Common myeloid progenitor, CD34-positive (primary cell): ENCODE measurements at regions not wholly inside any gene's neighbourhood (a gene's known extent, or its start where the extent isn't known, plus 50 kb on each side); places are given as distances from the start of the nearest gene placed in this dataset.

Experiments
- CTCF ChIA-PET: fragments of 350-600 bp; sonication (Branson Sonifier 250); formaldehyde crosslinking; loops from one replicate; lab custom pipeline; 2021; ENCODE audit warnings: antibody characterized with exemption; lab: Charles Lee
- POLR2A ChIA-PET: fragments of 350-600 bp; sonication (Branson Sonifier 250); formaldehyde crosslinking; loops from one replicate; lab custom pipeline; 2021; ENCODE audit warnings: antibody characterized with exemption; lab: Charles Lee
- DNase-seq, 3 donors: peaks; one replicate each; pipeline versions ENCODE4 v3.0.0 to v3.0.0-alpha.2; 2013
- H3K27ac ChIP-seq, 2 experiments: 1 replicate in 1 of 2; 2 replicates in 1 of 2; pipeline ENCODE4 v1.7.0; 2013; ENCODE audit warnings: inconsistent platforms in 2 of 2, low read length in 2 of 2, mild to moderate bottlenecking in 2 of 2, low read depth in 1 of 2, moderate library complexity in 1 of 2; ENCODE audit not compliant: severe bottlenecking in 2 of 2, insufficient read depth in 1 of 2, poor library complexity in 1 of 2
- H3K27me3 ChIP-seq, 5 experiments: replicated peaks in 2 of 5; 1 replicate in 3 of 5; 2 replicates in 2 of 5; pipeline versions ENCODE4 v1.6.1 to v1.7.0; 2013; ENCODE audit warnings: low read length in 4 of 5, mild to moderate bottlenecking in 2 of 5, moderate library complexity in 2 of 5, inconsistent platforms in 1 of 5; ENCODE audit not compliant: insufficient read depth in 5 of 5, control insufficient read depth in 4 of 5
- H3K36me3 ChIP-seq, 4 experiments: 1 replicate in 2 of 4; 2 replicates in 2 of 4; pipeline versions ENCODE4 v1.6.1 to v1.7.0; 2013; ENCODE audit warnings: low read length in 3 of 4, control low read depth in 1 of 4, mild to moderate bottlenecking in 1 of 4; ENCODE audit not compliant: control insufficient read depth in 4 of 4, insufficient read depth in 4 of 4
- H3K4me1 ChIP-seq, 4 experiments: 1 replicate in 3 of 4; 2 replicates in 1 of 4; pipeline versions ENCODE4 v1.6.1 to v1.7.1; 2013; ENCODE audit warnings: low read length in 3 of 4, mild to moderate bottlenecking in 3 of 4, control low read depth in 1 of 4, inconsistent platforms in 1 of 4, moderate library complexity in 1 of 4; ENCODE audit not compliant: control insufficient read depth in 4 of 4, insufficient read depth in 4 of 4; ENCODE audit errors: control extremely low read depth in 1 of 4
- H3K4me3 ChIP-seq, 7 experiments: 1 replicate in 4 of 7; 2 replicates in 3 of 7; pipeline versions ENCODE4 v1.5.1 to v1.7.0; 2013; ENCODE audit warnings: mild to moderate bottlenecking in 7 of 7, low read length in 6 of 7, moderate library complexity in 6 of 7, inconsistent platforms in 2 of 7, low read depth in 2 of 7, control low read depth in 1 of 7; ENCODE audit not compliant: insufficient read depth in 4 of 7, control insufficient read depth in 1 of 7; ENCODE audit errors: extremely low read depth in 1 of 7
- H3K9me3 ChIP-seq, 5 experiments: 1 replicate in 4 of 5; 2 replicates in 1 of 5; pipeline versions ENCODE4 v1.6.1 to v1.7.1; 2013; ENCODE audit warnings: low read length in 4 of 5, mild to moderate bottlenecking in 2 of 5, inconsistent platforms in 1 of 5, low read depth in 1 of 5, moderate library complexity in 1 of 5; ENCODE audit not compliant: control insufficient read depth in 4 of 5, insufficient read depth in 2 of 5; ENCODE audit errors: control extremely low read depth in 1 of 5
- WGBS: methylation state at CpG from one replicate; pipeline ENCODE4 v1.1.5; 2013; ENCODE audit not compliant: insufficient coverage; 5-methylcytosine and 5-hydroxymethylcytosine counted together

GRCh38 chr1:29643281-29643680 lies 407.0 kb downstream of the PTPRU start:
- no peaks in the 10 kb centered on the region for H3K9me3 ChIP-seq
- no peaks in the 10 kb centered on the region for H3K36me3 ChIP-seq
- H3K27ac ChIP-seq = no peak overlapping the region
- no peak for DNase-seq
- peaks cover 0 to 7% (median 2%) of the 10 kb centered on the region in 5 experiments for H3K27me3 ChIP-seq
- ChIA-PET CTCF (no interaction called here), POLR2A (no interaction called here)
- H3K4me1 ChIP-seq = no peaks in the 10 kb centered on the region
- no peak overlapping the region for H3K4me3 ChIP-seq
- 100% methylated on average over 2 of the region's 4 CpGs for WGBS

- Histone ChIP-seq H3K9me3 (no peaks in the 10 kb centered on the region), H3K4me3 (no peak overlapping the region), H3K36me3 (no peaks in the 10 kb centered on the region), H3K27ac (no peak overlapping the region), H3K4me1 (no peaks in the 10 kb centered on the region), H3K27me3 (peaks cover 0 to 4% (median 2%) of the 10 kb centered on the region in 5 experiments)
- ChIA-PET POLR2A (no interaction called here), CTCF (no interaction called here)
- DNase-seq = no peak
- WGBS = 95% methylated on average over 4 of the region's 6 CpGs
Observed at GRCh38 chr1:29642519-29642918, 406.2 kb downstream of the PTPRU start.

- peaks cover 0 to 4% (median 2%) of the 10 kb centered on the region in 5 experiments for H3K27me3 ChIP-seq
- POLR2A ChIA-PET = no interaction called here
- H3K9me3 ChIP-seq = no peaks in the 10 kb centered on the region
- no peaks in the 10 kb centered on the region for H3K36me3 ChIP-seq
- 67% methylated on average over 1 of the region's 3 CpGs for WGBS
- H3K4me1 ChIP-seq = no peaks in the 10 kb centered on the region
- DNase-seq = no peak
- no peak overlapping the region for H3K4me3 ChIP-seq
- CTCF ChIA-PET = no interaction called here
- no peak overlapping the region for H3K27ac ChIP-seq
Observed at GRCh38 chr1:29641921-29642320, 405.6 kb downstream of the PTPRU start.

GRCh38 chr1:29640428-29640785 lies 404.1 kb downstream of the PTPRU start:
- 87% methylated on average over 4 of the region's 4 CpGs for WGBS
- no peak for DNase-seq
- CTCF ChIA-PET = no interaction called here
- Histone ChIP-seq H3K27me3 (peaks cover 0 to 4% (median 2%) of the 10 kb centered on the region in 5 experiments), H3K36me3 (no peaks in the 10 kb centered on the region), H3K9me3 (no peaks in the 10 kb centered on the region), H3K4me3 (no peak overlapping the region), H3K4me1 (no peaks in the 10 kb centered on the region), H3K27ac (no peak overlapping the region)
- POLR2A ChIA-PET = no interaction called here

GRCh38 chr1:29639741-29640427 lies 403.6 kb downstream of the PTPRU start:
- Histone ChIP-seq H3K9me3 (no peaks in the 10 kb centered on the region), H3K4me3 (no peak overlapping the region), H3K27me3 (peaks cover 0 to 6% (median 0%) of the 10 kb centered on the region in 5 experiments), H3K4me1 (no peaks in the 10 kb centered on the region), H3K27ac (no peak overlapping the region), H3K36me3 (no peaks in the 10 kb centered on the region)
- WGBS = 92% methylated on average over 11 of the region's 15 CpGs
- CTCF ChIA-PET = no interaction called here
- POLR2A ChIA-PET = no interaction called here
- no peak for DNase-seq

GRCh38 chr1:29639156-29639736 lies 402.9 kb downstream of the PTPRU start:
- no peaks in the 10 kb centered on the region for H3K36me3 ChIP-seq
- ChIA-PET POLR2A (no interaction called here), CTCF (no interaction called here)
- H3K4me1 ChIP-seq = no peaks in the 10 kb centered on the region
- no peak overlapping the region for H3K27ac ChIP-seq
- H3K4me3 ChIP-seq = no peak overlapping the region
- H3K27me3 ChIP-seq = peaks cover 0 to 6% (median 0%) of the 10 kb centered on the region in 5 experiments
- DNase-seq = no peak
- WGBS = 65% methylated on average over 2 of the region's 6 CpGs
- H3K9me3 ChIP-seq = no peaks in the 10 kb centered on the region

GRCh38 chr1:29638281-29638680 lies 402.0 kb downstream of the PTPRU start:
- WGBS = 90% methylated on average over 2 of the region's 2 CpGs
- no peaks in the 10 kb centered on the region for H3K4me1 ChIP-seq
- H3K36me3 ChIP-seq = no peaks in the 10 kb centered on the region
- ChIA-PET POLR2A (no interaction called here), CTCF (no interaction called here)
- no peak for DNase-seq
- H3K27ac ChIP-seq = no peak overlapping the region
- no peaks in the 10 kb centered on the region for H3K9me3 ChIP-seq
- no peak overlapping the region for H3K4me3 ChIP-seq
- peaks cover 0 to 6% (median 0%) of the 10 kb centered on the region in 5 experiments for H3K27me3 ChIP-seq
